Calu3 (cell line): ENCODE measurements at regions not wholly inside any gene's neighbourhood (a gene's known extent, or its start where the extent isn't known, plus 50 kb on each side); places are given as distances from the start of the nearest gene placed in this dataset.

ENCODE experiments used
- BruUV-seq: library from RNA; stranded (reverse); fragments of 400-500 nt; replicated peaks from 2 replicates; lab custom pipeline; 2021; lab: Mats Ljungman, UMichigan
- CTCF ChIA-PET: fragments of 300-600 bp; sonication (Branson Sonifier 250); formaldehyde crosslinking; loops from one replicate; lab custom pipeline; 2022; ENCODE audit warnings: antibody characterized with exemption; lab: Charles Lee
- DNase-seq: peaks from one replicate; pipeline ENCODE4 v3.0.0; 2022
- H3K27ac Mint-ChIP-seq: one replicate; pipeline ENCODE4 v1.8.0; 2022; ENCODE audit warnings: mixed read lengths; ENCODE audit not compliant: unreplicated experiment
- H3K27me3 Mint-ChIP-seq: one replicate; pipeline ENCODE4 v1.8.0; 2022; ENCODE audit warnings: mixed read lengths; ENCODE audit not compliant: unreplicated experiment
- H3K36me3 Mint-ChIP-seq: one replicate; pipeline ENCODE4 v1.8.0; 2022; ENCODE audit warnings: mild to moderate bottlenecking, moderate library complexity, mixed read lengths; ENCODE audit not compliant: insufficient read depth, unreplicated experiment
- H3K4me1 Mint-ChIP-seq: one replicate; pipeline ENCODE4 v1.8.0; 2022; ENCODE audit warnings: mild to moderate bottlenecking, low read depth, mixed read lengths; ENCODE audit not compliant: unreplicated experiment
- H3K4me3 Mint-ChIP-seq: one replicate; pipeline ENCODE4 v1.8.0; 2022; ENCODE audit warnings: mild to moderate bottlenecking, low read depth, moderate library complexity, mixed read lengths; ENCODE audit not compliant: unreplicated experiment
- H3K9me3 Mint-ChIP-seq: one replicate; pipeline ENCODE4 v1.8.0; 2022; ENCODE audit warnings: low read depth, mixed read lengths; ENCODE audit not compliant: unreplicated experiment
- CTCF ChIP-seq: fragments of 200-600 bp; IDR thresholded peaks from one replicate; pipeline ENCODE4 v1.8.0; 2022; ENCODE audit warnings: antibody characterized with exemption; ENCODE audit not compliant: unreplicated experiment
- intact Hi-C: fragments of 100-400 bp; cut with micrococcal nuclease; formaldehyde crosslinking; loops from one replicate; pipeline ENCODE4 v1.10.0; 2022; ENCODE audit not compliant: unreplicated experiment

DNA sequence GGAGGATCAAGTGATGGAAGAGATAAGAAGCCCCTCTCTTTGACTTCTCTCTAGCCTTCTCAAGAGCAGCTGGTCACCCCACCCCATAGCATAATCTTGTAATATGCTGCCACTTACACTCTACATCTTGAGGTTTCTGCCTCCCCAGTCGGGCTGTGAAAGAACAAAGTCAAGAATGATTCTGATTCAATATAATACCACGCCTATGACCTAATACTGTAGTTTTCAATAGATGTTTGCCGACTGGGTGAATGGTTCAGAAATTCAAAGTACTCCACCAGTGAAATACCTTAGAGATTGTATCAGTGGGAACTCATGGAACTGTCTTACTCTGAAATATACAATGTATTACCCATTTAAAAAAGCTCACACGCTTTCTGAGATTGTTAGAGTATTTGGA, 93.0 kb upstream of the ZFHX3 start:
- CTCF ChIA-PET: interaction anchor here (0.5 kb wide), 1 partner anchor 343 kb away, joined by 4 read pairs; no protein-coding TSS in a partner anchor
- peaks cover 10% of the 10 kb centered on the region for H3K4me1 Mint-ChIP-seq
- H3K36me3 Mint-ChIP-seq: no peaks in the 10 kb centered on the region
- intact Hi-C loops: no loop called here
- H3K27me3 Mint-ChIP-seq: peaks cover 92% of the 10 kb centered on the region
- no peak overlapping the region for H3K27ac Mint-ChIP-seq
- H3K9me3 Mint-ChIP-seq: no peaks in the 10 kb centered on the region
- DNase-seq: no peak
- H3K4me3 Mint-ChIP-seq: no peak overlapping the region
- TF ChIP-seq CTCF: no peak
- BruUV-seq: no TSS peak

- CTCF ChIA-PET: no interaction called here
- no peak for TF ChIP-seq CTCF
- peaks cover 10% of the 10 kb centered on the region for H3K4me1 Mint-ChIP-seq
- H3K27me3 Mint-ChIP-seq: peaks cover 71% of the 10 kb centered on the region
- no peak overlapping the region for H3K27ac Mint-ChIP-seq
- BruUV-seq: no TSS peak
- H3K36me3 Mint-ChIP-seq: no peaks in the 10 kb centered on the region
- DNase-seq: no peak
- H3K9me3 Mint-ChIP-seq: no peaks in the 10 kb centered on the region
- intact Hi-C loops: no loop called here
- no peak overlapping the region for H3K4me3 Mint-ChIP-seq
Measured at GRCh38 chr16:73131156-73131862, 83.4 kb upstream of the ZFHX3 start.

DNA sequence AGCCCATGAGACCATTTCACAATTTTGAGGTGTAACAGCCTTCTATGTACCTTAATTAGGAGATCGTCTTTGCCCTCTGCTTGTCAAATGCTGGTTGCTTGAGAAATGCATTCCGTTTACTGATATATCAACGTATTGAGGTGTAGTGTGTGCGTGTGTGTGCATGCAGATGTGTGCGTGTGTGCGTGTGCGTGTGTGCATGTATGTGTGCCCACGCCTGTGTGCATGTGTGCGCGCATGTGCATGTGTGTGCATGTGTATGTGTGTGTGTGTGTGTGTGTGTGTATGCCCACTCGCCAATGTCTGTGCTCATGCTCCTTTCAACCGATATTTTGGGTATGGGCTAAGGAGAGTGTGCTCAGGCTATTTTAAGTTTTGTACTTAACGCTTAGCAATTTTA, 81.5 kb upstream of the ZFHX3 start:
- intact Hi-C loops: no loop called here
- CTCF ChIA-PET: no interaction called here
- Mint-ChIP-seq H3K36me3 (no peaks in the 10 kb centered on the region), H3K27ac (no peak overlapping the region), H3K4me1 (peaks cover 22% of the 10 kb centered on the region), H3K4me3 (no peak overlapping the region), H3K9me3 (no peaks in the 10 kb centered on the region), H3K27me3 (peaks cover 88% of the 10 kb centered on the region)
- no peak for TF ChIP-seq CTCF
- no TSS peak for BruUV-seq
- DNase-seq: no peak

DNA sequence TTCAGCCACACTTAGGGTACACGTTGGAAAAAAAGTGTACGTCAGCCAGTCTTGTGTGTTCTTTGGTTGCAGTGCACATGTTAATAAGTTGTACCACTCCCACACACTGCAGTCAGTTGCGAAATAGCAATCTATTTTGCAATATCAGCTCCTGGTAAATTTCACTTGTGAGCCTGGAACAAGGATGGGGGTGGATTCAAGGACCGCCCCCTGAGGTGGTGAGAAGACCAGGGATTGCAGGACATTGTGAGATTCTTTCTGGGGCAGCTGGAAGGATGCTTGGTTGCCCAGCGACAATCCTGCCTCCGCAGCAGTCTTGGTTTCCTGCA, 78.6 kb upstream of the ZFHX3 start:
- no peaks in the 10 kb centered on the region for H3K36me3 Mint-ChIP-seq
- BruUV-seq: no TSS peak
- TF ChIP-seq CTCF: no peak
- intact Hi-C loops: no loop called here
- CTCF ChIA-PET: no interaction called here
- peak; percentile 7 for DNase-seq
- no peak overlapping the region for H3K4me3 Mint-ChIP-seq
- H3K4me1 Mint-ChIP-seq: peaks cover 22% of the 10 kb centered on the region
- peaks cover 65% of the 10 kb centered on the region for H3K27me3 Mint-ChIP-seq
- no peak overlapping the region for H3K27ac Mint-ChIP-seq
- no peaks in the 10 kb centered on the region for H3K9me3 Mint-ChIP-seq
